ENCODE measurements at regions not wholly inside any gene's neighbourhood (a gene's known extent, or its start where the extent isn't known, plus 50 kb on each side); places are given as distances from the start of the nearest gene placed in this dataset.

DNA sequence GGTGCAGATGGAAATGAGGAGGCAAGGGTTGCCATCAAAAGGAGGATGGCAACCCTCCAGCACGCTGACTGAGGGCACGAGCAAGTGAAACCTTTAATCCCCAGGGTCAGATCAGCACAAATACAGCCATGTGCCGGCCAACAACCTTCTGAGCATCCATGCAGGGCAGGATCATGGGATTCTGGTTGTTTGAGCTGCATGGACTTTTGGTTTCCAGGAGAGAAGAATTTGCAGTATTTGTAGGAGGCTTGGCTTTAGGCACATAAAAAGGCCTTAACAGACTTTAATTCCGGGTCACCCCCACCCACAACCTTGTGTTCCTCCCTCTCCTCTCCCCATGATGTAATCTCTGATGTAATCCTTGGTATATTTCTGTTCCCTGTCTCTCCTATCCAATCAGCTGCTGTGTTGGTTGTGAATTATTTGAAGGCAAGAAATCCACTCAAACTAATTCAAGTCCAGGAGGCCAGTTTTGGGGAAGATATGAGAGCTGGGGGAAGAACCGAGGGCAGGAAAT, 254.3 kb downstream of the SHQ1 start:
- no peak for DNase-seq

DNA sequence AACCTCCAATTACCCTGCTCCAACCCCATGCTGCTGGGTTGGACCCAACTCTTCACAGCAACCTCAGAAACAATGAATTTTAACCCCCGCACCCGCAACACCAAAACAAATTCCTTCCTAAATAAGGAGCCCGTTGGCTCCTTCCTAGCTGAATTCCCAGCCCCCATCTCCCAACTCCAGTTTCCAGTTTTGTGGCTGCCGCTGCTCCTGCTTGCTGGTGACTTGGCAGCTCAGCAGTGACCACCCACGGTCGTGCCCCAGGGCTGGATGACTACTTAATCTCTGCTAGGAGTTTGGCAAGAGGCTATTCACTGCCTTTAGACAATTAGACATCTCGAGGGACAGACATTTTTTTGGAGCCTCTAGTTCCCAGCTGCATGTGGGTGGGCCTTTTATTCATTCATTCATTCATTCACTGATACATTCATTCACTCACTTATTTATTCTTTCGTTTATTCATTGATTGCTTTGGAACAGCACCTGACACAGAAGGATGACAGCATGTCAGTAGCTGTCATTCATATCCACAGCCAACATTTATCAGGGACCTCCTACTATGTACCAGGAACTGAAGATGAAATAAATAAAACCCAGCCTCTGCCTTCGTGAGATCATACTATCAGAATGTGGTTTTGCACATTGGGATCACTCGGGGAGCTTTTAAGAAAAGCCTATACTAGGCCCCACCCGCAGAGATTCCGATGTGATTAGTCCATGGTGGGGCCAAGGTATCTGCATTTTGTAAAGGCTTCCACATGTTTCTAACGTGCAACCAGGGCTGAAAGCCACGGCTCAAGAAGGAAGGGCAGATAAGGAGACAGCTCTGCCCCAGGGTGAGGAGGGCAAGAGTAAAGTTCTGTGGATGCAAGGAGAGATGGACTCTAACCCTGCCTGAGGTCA, 256.5 kb downstream of the SHQ1 start:
- DNase-seq = peak in 22 of 56 donors; percentile 3 to 42 (median 14)

DNA sequence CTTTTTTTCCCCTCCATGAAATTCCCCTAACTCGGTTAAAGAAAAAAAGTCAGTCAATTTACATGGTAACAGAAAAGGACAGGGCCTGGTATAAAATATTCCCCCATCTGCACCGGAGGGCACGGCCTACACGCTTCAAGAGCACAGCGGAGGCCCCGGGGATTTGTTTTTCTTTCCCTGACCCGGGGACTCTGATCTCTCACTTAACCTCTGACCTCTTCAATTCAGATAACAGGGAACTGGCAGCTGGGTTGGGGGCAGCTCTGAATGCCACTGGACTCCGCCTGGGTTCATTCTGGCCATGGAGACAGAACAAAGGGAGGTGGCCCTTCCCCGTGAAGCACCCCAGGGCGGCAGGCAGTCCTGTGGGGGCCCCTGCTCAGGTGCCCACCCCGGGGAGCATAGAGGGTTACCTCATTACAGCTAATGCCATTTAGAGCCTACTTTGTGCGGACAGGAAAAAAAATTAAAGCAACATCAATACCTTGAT, 257.5 kb downstream of the SHQ1 start:
- no peak for DNase-seq

DNA sequence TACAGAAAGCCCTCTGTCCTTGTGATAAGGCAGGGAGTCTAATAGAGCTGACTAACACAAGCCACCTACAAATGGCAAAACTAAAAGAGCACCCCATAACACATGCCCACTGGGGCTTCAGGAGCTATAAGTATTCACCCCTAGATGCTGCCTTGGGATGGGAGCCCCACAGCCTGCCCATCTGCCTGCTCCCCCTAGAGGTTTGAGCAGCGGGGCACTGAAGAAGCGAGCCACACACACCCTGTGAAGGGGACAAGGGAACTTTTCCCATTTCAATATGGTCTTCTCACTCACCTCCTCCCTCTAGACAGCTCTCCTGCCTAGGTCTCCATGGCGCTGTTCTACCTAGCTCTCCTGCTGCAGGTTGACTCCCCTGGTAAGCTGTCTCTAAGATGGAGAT, 261.0 kb downstream of the SHQ1 start:
- no peak for DNase-seq

DNA sequence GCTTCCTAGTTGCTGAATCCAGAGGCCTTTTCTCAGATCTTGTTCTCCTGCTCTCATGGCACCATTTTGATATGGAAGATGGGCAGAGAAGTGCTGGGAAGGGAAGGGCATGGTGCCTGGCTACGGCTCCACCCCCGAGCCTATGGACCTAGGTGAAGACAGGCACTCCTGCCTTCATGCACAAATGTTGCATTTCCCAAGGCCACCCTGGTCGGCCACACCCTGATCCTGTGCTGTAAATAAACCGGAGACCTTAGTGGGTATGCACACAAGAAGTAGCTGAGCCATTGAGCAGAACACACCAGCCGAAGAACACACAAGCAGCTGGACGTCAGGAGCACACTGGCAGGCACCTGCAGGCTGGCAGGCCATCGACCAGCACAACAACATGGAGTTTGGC, 261.6 kb downstream of the SHQ1 start:
- no peak for DNase-seq

DNA sequence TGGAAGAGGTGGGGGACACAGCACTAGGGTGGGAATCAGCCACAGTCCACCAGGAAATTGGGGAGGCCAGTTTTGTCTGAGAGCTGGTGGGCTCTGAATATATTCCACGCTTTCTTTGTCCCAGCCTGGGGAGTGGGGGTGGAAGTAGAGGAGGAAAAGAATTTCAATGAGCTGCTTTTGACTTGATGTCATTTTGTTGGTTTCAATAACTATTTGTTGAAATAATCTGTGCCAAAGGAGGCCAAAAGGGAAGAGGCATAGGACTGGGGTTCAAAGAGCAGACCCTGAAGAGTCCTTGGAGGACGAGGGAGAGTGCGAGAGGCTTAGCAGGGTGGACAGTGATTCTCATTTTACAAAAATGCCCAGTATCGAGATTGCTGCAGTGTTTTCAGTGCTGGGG, 262.3 kb downstream of the SHQ1 start:
- no peak for DNase-seq

DNA sequence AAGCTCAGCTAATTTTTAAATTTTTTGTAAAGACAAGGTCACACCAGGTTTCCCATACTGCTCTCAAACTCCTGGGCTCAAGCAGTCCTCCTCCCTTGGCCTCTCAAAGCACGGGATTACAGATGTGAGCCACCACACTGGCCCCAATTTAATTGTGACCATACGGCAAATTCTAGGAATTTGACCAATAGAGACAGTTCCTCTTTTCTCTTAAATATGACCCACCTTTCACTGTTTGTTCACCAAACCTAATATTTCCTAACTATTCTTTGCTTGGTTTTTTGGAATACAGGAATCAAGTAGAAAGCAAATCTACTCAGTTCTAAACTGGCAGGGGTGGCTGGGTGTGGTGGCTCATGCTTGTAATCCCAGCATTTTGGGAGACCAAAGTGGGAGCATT, 264.0 kb downstream of the SHQ1 start:
- no peak for DNase-seq

DNA sequence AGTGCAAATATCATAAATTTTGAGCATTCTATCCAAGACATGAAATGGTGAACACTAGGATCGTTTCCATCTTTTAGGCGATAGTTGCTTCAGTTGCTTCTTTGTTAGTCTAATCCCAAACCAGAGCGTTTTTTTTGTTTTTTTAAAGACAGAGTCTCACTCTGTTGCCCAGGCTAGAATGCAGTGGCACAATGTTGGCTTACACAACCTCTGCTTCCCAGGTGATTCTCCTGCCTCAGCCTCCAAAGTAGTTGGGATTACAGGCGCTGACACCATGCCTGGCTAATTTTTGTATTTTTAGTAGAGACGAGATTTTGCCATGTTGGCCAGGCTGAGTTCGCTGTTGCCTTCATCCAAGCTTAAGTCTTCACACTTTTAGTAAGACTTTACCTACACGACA, 265.3 kb downstream of the SHQ1 start:
- DNase-seq = no peak

DNA sequence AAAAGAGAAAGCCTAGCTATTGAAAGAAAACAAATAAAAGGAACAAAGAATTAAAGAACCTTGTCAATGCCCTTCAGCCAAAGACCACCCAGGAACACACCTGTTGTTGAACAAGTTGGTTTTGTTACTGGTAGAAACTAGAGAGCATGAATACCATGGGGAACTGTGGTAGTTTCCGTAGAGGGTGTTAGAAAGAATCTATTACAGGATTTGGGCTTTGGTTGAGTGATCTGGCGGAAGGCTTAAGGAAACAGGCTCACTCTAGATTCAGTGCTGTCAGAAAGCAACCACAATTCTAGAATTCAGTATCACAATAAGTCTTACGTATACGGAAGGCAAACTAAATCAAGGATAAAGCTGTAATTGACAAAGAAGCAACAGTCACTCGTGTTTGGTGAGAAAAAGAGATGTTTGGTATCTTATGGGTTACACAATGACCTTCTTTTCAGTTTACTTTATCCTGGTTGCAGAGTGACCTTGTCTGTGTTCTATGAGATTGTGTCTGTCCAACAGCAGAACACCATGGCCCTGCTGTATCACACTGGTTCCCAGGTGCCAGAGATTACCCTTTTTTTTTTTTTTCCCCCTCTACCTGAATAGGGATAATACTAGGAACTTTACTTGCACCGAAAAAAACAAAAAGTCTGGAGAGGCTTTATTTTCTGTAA, 265.9 kb downstream of the SHQ1 start:
- no peak for DNase-seq

DNA sequence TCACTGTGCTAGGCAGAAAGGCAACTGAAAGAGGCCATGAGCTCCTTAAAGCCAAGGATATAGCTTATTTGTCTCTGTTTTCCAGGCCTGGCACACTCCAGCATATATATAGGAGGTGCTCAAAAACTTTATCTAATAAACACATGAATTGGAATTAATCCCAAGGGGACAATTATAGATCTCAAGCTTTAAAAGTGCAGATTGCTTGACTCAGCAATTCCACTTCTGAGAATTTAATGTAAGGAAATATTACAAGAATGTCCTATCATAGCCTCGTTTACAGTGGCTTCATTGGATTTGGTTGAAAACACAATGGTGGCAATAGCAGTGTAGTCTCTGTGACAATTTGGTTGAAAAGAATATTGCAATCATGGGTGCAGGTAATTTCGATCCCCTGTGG, 267.3 kb downstream of the SHQ1 start:
- no peak for DNase-seq

DNA sequence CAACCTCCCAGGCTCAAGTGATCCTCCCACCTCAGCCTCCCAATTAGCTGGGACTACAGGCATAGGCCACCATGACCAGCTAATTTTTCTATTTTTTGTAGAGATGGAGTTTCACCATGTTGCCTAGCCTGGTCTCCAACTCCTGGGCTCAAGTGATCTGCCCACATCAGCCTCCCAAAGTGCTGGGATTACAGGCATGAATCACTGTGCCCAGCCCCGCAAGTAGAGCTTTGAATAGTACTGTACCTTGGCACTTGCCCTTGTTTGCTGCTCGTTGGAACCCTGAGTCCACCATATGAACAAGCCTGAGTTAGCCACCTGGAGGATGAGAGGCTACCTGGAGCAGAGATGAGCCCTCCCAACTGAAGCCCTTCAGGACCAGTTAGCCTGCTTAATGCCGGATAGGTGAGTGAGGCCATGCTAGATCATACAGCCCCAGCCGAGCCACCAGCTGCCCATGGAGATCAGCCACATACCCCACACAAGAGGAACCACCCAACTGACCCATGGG, 267.9 kb downstream of the SHQ1 start:
- no peak for DNase-seq

DNA sequence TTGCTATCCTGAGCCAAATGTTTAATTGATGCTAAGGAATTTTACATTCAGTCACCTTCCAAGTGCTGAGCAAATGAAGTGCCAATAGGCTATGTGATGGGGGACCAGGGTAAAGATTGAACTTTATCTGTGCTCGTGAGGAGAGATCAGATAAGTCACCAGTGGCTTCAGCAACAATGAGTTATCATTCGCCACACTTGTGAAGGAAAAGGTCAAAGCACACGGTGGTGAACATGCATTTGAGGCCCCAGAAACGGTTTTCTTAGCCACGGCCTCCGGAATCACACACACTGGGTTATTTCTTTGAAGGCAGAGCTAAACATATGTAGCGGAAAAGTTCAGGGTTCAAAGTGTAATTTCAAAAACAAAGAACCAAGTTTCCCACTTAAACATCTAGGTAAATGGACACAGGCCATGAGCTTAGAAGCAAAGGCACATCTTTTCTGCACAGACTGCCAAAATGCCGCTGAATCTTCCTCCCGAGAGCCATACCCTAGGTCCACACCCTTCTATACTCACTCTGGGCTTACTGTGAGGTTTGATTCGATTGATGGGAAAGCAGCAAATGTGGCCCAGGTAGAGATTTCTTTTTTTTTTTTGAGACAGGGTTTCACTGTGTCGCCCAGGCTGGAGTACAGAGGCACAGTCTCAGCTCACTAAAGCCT, 268.5 kb downstream of the SHQ1 start:
- DNase-seq = no peak

DNA sequence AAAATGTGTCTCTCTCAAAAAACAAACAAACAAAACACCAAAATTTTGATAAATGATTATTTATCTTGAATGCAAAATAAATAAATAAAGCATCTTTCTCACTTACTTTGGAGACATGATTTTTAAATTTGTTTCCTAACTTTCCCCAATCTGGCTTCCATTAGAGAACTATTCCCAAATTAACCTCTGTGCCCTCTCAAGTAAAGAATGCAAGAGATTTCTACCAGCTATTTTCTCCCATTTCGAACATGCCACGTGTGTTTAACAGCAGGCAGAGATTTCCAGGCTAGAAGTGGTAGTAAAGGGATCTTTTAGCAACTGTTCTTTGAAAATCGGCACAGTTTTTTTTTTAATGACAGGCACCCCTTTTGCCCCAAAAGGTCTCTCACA, 269.1 kb downstream of the SHQ1 start:
- no peak for DNase-seq

DNA sequence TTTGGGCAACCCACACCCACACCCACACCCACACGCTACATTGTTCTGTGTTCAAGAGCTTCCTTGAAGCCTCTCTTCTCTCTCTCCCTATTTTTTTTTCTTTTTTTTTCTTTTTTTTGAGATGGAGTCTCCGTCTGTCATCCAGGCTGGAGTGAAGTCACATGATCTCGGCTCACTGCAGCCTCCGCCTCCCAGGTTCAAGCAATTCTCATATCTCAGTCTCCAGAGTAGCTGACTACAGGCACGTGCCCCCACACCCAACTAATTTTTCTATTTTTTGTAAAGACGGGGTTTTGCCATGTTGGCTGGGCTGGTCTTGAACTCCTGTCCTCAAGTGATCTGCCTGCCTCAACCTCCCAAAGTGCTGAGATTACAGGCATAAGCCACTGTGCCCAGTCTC, 271.1 kb downstream of the SHQ1 start:
- no peak for DNase-seq

DNA sequence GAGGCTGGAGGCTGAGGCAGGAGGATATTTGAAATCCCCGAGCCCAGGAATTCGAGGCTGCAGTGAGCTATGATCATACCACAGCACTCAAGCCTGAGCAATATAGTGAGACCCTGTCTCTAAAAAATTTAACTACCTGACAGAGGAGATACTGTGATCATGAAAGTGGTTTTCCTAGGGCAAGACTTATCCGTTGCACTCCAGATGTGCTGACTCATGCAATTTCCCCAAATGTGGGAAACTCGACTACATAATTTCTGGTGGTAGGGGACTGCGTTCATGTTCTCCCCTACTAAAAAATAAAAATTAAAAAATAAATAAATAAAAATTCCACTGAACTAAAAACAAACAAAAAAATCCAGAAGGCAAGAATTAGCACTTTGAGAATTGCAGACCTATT, 271.7 kb downstream of the SHQ1 start:
- no peak for DNase-seq

DNA sequence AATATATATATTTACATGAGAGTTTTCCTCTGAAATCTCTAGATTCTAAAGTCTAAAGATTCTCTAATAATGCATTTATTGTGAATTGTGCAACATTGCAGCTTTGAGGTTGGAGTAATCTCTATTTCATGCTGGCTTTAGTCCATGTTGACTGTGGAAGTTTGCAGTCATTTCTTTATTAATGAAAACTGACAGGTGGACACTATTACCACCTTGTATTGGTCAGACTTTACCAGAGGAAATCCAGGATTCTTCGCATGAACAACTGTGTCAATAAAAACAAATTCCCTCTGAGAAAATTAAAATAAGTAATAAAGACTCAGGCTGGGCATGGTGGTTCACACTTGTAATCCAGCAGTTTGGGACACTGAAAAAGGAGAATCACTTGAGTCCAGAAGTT, 274.1 kb downstream of the SHQ1 start:
- DNase-seq = no peak

DNA sequence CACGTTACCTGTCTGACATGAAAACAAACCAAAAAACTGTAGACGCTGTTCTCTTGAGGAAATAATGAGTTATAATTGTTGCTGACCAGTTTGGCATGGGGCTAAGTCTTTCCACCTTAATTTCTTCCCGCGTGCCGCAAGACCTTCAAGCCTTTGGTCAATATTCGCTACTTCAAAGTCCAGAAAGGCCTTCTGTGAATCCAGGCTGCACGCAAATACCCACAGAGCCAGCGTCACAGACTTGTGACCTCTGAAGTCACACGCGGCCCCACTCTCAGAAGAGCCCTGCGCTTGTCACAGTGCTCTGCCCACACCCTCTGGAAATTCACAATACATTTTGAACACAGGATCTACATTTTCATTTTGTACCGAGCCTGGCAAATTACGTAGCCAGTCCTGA, 275.2 kb downstream of the SHQ1 start:
- DNase-seq = no peak

DNA sequence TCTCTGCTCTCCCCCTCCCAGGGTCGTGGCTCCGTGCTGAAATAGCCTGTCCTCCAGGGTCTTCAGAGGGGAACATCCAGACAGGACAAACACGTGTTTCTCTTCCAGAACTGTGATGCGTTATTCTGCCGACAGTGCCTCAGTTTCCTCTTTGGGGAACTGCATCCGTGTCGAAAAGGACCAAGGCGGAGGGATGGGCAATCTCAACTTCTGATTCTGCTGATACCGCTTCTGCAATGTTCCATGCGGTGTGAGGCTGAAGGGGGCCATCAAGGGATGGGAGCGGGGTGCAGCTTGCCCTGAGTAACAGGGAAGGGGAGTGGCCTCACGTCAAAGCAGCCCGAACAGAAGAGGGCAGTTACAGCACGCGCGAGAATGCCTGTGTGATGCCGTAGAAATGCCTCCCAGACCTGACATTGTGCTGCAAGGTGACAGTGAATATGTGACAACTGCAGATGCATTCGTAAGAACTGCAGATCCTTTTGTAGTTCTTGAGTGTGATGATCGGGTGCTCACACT, 275.7 kb downstream of the SHQ1 start:
- no peak for DNase-seq

DNA sequence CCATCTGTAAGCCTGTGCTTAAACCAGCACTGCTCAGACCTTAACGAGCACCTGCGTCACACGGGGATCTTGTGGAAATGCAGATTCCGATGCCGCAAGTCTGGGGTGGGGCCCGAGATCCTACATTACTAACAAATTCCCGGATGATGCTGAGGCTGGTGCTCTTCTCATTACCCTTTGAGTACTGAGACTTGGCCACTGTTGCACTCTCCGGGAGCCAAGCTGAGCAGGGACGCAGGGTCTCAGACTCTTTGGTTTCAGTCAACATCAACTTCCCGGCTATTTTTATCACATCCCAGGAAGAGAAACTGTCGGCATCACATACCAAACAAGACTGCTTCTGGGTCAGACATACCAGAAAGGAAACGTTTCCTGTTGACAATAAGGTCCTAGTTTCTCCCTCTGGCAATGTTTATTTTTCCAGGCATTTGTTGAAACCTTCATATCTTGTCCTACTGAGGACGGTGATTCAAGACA, 276.6 kb downstream of the SHQ1 start:
- no peak for DNase-seq

DNA sequence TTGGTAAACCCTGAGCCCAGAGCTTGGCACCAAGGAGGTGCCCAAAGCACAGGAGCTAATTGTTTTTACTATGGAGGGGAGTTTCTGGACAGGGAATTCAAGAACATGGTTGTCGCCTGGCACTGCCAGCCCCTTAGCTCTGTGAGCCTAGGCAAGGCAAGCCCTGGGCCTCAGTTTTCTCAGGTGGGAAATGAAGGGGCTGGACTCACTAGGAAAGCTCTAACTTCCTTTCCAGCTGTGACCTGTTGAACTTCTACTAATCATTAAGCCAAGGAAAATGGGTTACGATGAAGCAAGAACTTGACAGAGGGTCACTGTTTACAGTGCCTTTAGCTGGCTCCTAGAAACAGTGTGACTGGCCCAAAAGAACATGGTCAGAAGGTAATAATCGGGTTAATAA, 277.2 kb downstream of the SHQ1 start:
- DNase-seq = no peak

DNA sequence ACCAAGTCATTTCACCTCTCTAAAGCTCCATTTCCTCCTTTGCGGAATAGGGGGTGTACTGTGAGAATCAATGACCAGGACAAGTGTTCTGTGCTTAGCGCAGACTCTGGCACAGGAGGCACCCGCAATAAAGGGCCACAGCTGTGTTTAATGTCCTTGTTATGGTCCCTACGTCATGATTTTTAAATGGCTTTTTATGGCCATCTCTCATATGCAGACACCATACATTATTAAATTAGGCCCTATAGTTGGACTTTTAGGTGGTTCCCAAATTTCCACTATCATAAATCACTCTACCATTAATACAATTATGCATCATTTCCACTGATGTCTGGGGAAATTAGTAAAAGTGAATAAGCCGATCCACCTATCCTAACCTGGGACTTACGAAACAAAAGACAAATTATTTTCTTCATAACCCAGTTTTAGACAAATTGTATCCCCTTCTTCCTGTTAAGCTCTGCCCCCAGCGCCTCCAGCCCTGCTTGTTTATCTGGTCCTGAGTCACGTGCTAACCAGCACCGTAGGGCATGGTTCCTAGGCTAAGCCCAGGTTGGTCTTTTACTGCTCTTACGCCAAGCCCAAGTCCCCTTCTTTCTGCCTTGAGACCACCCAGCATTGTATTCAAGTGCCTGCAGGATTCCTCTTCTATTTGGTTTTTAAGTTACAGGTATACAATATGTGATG, 278.3 kb downstream of the SHQ1 start:
- DNase-seq = no peak
